ENCODE measurements at regions not wholly inside any gene's neighbourhood (a gene's known extent, or its start where the extent isn't known, plus 50 kb on each side); places are given as distances from the start of the nearest gene placed in this dataset.

- DNase-seq (ENCODE audit: low read depth, low spot score): no peak
- TF ChIP-seq, protein P1, sequence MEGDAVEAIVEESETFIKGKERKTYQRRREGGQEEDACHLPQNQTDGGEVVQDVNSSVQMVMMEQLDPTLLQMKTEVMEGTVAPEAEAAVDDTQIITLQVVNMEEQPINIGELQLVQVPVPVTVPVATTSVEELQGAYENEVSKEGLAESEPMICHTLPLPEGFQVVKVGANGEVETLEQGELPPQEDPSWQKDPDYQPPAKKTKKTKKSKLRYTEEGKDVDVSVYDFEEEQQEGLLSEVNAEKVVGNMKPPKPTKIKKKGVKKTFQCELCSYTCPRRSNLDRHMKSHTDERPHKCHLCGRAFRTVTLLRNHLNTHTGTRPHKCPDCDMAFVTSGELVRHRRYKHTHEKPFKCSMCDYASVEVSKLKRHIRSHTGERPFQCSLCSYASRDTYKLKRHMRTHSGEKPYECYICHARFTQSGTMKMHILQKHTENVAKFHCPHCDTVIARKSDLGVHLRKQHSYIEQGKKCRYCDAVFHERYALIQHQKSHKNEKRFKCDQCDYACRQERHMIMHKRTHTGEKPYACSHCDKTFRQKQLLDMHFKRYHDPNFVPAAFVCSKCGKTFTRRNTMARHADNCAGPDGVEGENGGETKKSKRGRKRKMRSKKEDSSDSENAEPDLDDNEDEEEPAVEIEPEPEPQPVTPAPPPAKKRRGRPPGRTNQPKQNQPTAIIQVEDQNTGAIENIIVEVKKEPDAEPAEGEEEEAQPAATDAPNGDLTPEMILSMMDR (IDR thresholded peaks at IDR 0.05; ENCODE audit: insufficient read depth, low read length, missing control alignments): no peak
- CTCF ChIA-PET: no interaction called here
- H3K4me3 ChIP-seq (ENCODE audit: low read depth, low read length): no peak overlapping the region
- POLR2A ChIA-PET: no interaction called here
Measured at GRCh38 chr6:67160820-67161219, 1453.8 kb upstream of the EYS start.

DNA sequence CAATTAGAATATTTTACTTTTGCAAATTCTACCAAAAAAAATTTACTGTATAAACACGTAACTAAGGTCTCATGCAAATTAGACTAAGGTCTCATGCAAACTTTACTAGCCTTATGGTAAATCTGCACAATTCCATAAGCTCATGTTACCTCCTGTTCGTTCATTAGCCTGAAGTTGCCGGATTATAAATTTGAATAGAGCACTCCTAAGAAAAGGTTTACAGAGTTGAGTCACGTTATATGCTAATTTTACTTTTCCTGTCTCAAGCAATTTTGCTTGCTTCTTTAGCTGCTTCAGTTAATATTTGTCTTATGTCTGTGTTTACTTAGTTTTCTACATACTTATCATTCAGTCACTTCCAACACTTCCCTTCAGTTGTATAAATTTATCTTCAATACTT is 1434.0 kb upstream of the EYS start:
- CTCF ChIA-PET: no interaction called here
- TF ChIP-seq, protein P1 (IDR thresholded peaks at IDR 0.05; ENCODE audit: insufficient read depth, low read length, missing control alignments): no peak
- no peak overlapping the region for H3K4me3 ChIP-seq (ENCODE audit: low read depth, low read length)
- DNase-seq (ENCODE audit: low read depth, low spot score): no peak
- POLR2A ChIA-PET: no interaction called here

DNA sequence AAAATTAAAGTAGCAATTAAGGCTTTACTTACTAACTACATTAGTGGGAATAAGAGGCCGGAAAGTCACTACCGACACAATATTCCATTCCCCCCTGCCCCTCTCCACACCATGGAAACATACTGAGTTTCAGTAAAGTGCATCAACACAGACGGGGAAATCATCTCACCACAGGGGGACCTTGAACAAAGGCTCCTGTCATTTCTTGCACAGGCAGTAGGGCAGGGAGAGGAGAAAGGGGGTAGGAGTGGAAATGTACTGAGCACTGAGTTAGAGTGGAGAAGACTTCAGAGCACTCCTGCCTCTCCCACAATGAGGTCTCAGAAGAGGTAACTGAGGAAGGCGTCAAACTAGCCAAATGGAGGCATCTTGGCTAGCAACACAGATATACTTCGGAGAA is 1426.9 kb upstream of the EYS start:
- CTCF ChIA-PET: no interaction called here
- H3K4me3 ChIP-seq (ENCODE audit: low read depth, low read length): no peak overlapping the region
- DNase-seq (ENCODE audit: low read depth, low spot score): no peak
- POLR2A ChIA-PET: no interaction called here
- TF ChIP-seq, protein P1 (IDR thresholded peaks at IDR 0.05; ENCODE audit: insufficient read depth, low read length, missing control alignments): no peak

- no peak overlapping the region for H3K4me3 ChIP-seq (ENCODE audit: low read depth, low read length)
- ChIA-PET POLR2A (no interaction called here), CTCF (no interaction called here)
- TF ChIP-seq, protein P1 (IDR thresholded peaks at IDR 0.05; ENCODE audit: insufficient read depth, low read length, missing control alignments): no peak
- no peak for DNase-seq (ENCODE audit: low read depth, low spot score)
Measured at GRCh38 chr6:67131827-67132226, 1424.8 kb upstream of the EYS start.

DNA sequence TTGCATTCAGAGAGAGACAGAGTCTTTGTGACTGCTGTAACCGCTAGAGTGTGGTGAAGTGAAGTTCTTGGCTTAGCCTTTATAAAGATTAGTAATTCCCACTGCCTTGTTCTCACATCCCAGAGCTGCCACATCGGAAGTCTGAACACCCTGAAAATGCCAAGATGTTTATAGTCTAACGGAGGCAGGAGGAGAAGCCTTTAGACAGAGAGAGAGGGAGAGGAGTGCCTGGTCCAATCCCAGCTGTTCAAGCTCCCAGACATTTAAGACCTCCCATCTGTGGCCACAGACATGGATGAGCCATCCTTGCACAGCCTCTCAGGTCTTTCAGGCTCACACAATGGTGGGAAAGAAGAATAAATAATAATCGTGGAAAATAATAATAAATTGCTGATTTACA is 1422.8 kb upstream of the EYS start:
- TF ChIP-seq, protein P1 (IDR thresholded peaks at IDR 0.05; ENCODE audit: insufficient read depth, low read length, missing control alignments): no peak
- no peak for DNase-seq (ENCODE audit: low read depth, low spot score)

GRCh38 chr6:67127041-67127440 is 1420.0 kb upstream of the EYS start:
- CTCF ChIA-PET: no interaction called here
- TF ChIP-seq, protein P1 (IDR thresholded peaks at IDR 0.05; ENCODE audit: insufficient read depth, low read length, missing control alignments): no peak
- no peak for DNase-seq (ENCODE audit: low read depth, low spot score)
- no peak overlapping the region for H3K4me3 ChIP-seq (ENCODE audit: low read depth, low read length)
- POLR2A ChIA-PET: no interaction called here

More for the DNA sequence above, 1422.8 kb upstream of the EYS start:
- ChIA-PET CTCF (no interaction called here), POLR2A (no interaction called here)
- H3K4me3 ChIP-seq (ENCODE audit: low read depth, low read length): no peak overlapping the region

Measured in AG04449 (cell line).